Activated T-cell treated with anti-CD3 and anti-CD28 coated beads for 1 hour (primary cell): ENCODE measurements at regions not wholly inside any gene's neighbourhood (a gene's known extent, or its start where the extent isn't known, plus 50 kb on each side); places are given as distances from the start of the nearest gene placed in this dataset.

Experiments
- DNase-seq: peaks from one replicate; pipeline ENCODE4 v3.0.0-alpha.2; 2020; ENCODE audit warnings: low read depth

GRCh38 chr9:551986-552929 is 289.2 kb upstream of the DMRT1 start:
- no peak for DNase-seq

- DNase-seq: no peak
Measured at GRCh38 chr9:555493-555892, 286.0 kb upstream of the DMRT1 start.

GRCh38 chr9:556199-556598 is 285.3 kb upstream of the DMRT1 start:
- DNase-seq: no peak

GRCh38 chr9:556675-557074 is 284.8 kb upstream of the DMRT1 start:
- no peak for DNase-seq

- DNase-seq: no peak
Measured at GRCh38 chr9:557601-558201, 283.8 kb upstream of the DMRT1 start.

- no peak for DNase-seq
Measured at GRCh38 chr9:561427-561826, 280.1 kb upstream of the DMRT1 start.

- no peak for DNase-seq
Measured at GRCh38 chr9:563200-563599, 278.3 kb upstream of the DMRT1 start.

GRCh38 chr9:565528-565927 is 276.0 kb upstream of the DMRT1 start:
- no peak for DNase-seq

GRCh38 chr9:567128-567746 is 274.3 kb upstream of the DMRT1 start:
- DNase-seq: no peak

GRCh38 chr9:567747-568305 is 273.7 kb upstream of the DMRT1 start:
- no peak for DNase-seq

GRCh38 chr9:569296-569695 is 272.2 kb upstream of the DMRT1 start:
- no peak for DNase-seq

- no peak for DNase-seq
Measured at GRCh38 chr9:570187-570586, 271.3 kb upstream of the DMRT1 start.

GRCh38 chr9:571066-571465 is 270.4 kb upstream of the DMRT1 start:
- no peak for DNase-seq

GRCh38 chr9:571741-572140 is 269.8 kb upstream of the DMRT1 start:
- no peak for DNase-seq

- DNase-seq: no peak
Measured at GRCh38 chr9:573691-574410, 267.6 kb upstream of the DMRT1 start.

GRCh38 chr9:575139-575538 is 266.4 kb upstream of the DMRT1 start:
- DNase-seq: no peak

GRCh38 chr9:580652-581342 is 260.7 kb upstream of the DMRT1 start:
- no peak for DNase-seq

- DNase-seq: no peak
Measured at GRCh38 chr9:581673-582497, 259.6 kb upstream of the DMRT1 start.

GRCh38 chr9:582775-583174 is 258.7 kb upstream of the DMRT1 start:
- no peak for DNase-seq

GRCh38 chr9:587527-587926 is 254.0 kb upstream of the DMRT1 start:
- no peak for DNase-seq

GRCh38 chr9:588981-589380 is 252.5 kb upstream of the DMRT1 start:
- no peak for DNase-seq
